ENCODE measurements at regions not wholly inside any gene's neighbourhood (a gene's known extent, or its start where the extent isn't known, plus 50 kb on each side); places are given as distances from the start of the nearest gene placed in this dataset.

DNA sequence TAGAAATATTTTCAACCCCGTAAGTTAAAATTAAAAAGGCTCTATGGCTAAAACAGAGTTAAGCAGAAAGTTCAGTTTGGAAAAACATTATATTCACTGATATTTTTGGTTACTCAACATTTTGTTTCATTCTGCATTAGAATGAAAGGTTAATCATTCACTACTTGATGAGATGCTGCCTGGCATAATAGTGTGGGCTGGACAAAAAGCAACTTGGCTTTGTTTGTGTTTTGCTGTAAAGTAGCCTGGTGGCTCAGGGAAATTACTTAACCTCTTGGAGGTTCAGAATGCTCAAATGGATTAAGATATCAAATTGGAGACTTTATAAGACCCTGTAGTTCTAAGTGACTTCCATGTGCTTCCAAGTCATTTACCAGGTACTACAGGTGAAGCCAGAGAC, 367.4 kb upstream of the TRPC7 start:
- Histone ChIP-seq H3F3A (replicated peaks; ENCODE audit: insufficient read depth) (peaks cover 5% of the 10 kb centered on the region), H3K79me2 (ENCODE audit: insufficient read depth) (no peaks in the 10 kb centered on the region), H3K9ac (no peak overlapping the region), H3K4me1 (ENCODE audit: control insufficient read depth in 1 of 2, insufficient read depth in 2 of 2, low read depth in 1 of 2, low read length in 1 of 2) (peaks cover 0 to 10% of the 10 kb centered on the region in 2 experiments; a peak in 2 of 4 replicates), H3K4me2 (no peak overlapping the region), H3K36me3 (replicated peaks in 1 of 2; ENCODE audit: control insufficient read depth in 1 of 2, insufficient read depth in 2 of 2, low read length in 1 of 2) (no peaks in the 10 kb centered on the region), H3K9me3 (no peaks in the 10 kb centered on the region), H3K27me3 (ENCODE audit: insufficient read depth) (no peaks in the 10 kb centered on the region), H3K27ac (ENCODE audit: low read depth in 2 of 2, low read length in 1 of 2) (no peak overlapping the region), H3K4me3 (ENCODE audit: low read depth in 2 of 2, low read length in 1 of 2) (no peak overlapping the region), H3K9me2 (no peaks in the 10 kb centered on the region), H4K20me1 (ENCODE audit: insufficient read depth) (no peaks in the 10 kb centered on the region), H2AFZ (ENCODE audit: low read depth) (no peak overlapping the region)
- DNase-seq: no peak
- TF ChIP-seq MXI1 (IDR thresholded peaks at IDR 0.05; ENCODE audit: low read depth, low read length): no peak
- no peak for TF ChIP-seq MEF2A (IDR thresholded peaks at IDR 0.05; ENCODE audit: borderline replicate concordance, low read depth)
- no peak for TF ChIP-seq FOXJ3 (CRISPR knock-in tag; IDR thresholded peaks at IDR 0.05)
- no peak for TF ChIP-seq ELF1 (IDR thresholded peaks at IDR 0.05)
- no peak for TF ChIP-seq RCOR1 (IDR thresholded peaks at IDR 0.05; ENCODE audit: low read length)
- TF ChIP-seq, protein P1, sequence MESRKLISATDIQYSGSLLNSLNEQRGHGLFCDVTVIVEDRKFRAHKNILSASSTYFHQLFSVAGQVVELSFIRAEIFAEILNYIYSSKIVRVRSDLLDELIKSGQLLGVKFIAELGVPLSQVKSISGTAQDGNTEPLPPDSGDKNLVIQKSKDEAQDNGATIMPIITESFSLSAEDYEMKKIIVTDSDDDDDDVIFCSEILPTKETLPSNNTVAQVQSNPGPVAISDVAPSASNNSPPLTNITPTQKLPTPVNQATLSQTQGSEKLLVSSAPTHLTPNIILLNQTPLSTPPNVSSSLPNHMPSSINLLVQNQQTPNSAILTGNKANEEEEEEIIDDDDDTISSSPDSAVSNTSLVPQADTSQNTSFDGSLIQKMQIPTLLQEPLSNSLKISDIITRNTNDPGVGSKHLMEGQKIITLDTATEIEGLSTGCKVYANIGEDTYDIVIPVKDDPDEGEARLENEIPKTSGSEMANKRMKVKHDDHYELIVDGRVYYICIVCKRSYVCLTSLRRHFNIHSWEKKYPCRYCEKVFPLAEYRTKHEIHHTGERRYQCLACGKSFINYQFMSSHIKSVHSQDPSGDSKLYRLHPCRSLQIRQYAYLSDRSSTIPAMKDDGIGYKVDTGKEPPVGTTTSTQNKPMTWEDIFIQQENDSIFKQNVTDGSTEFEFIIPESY (IDR thresholded peaks at IDR 0.05; ENCODE audit: borderline replicate concordance, low read depth): no peak
- TF ChIP-seq, protein P2, sequence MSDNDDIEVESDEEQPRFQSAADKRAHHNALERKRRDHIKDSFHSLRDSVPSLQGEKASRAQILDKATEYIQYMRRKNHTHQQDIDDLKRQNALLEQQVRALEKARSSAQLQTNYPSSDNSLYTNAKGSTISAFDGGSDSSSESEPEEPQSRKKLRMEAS (IDR thresholded peaks at IDR 0.05; ENCODE audit: low read depth): no peak
- TF ChIP-seq SIN3A (IDR thresholded peaks at IDR 0.05; ENCODE audit: borderline replicate concordance, low read depth, low read length): no peak
- TF ChIP-seq CHD2 (IDR thresholded peaks at IDR 0.05; ENCODE audit: low read length, partially characterized antibody): no peak
- ChIA-PET POLR2A (no interaction called here), CTCF (no interaction called here)
- 74% methylated on average over 1 of the region's 1 CpG for WGBS (ENCODE audit: low lambda C conversion rate)

DNA sequence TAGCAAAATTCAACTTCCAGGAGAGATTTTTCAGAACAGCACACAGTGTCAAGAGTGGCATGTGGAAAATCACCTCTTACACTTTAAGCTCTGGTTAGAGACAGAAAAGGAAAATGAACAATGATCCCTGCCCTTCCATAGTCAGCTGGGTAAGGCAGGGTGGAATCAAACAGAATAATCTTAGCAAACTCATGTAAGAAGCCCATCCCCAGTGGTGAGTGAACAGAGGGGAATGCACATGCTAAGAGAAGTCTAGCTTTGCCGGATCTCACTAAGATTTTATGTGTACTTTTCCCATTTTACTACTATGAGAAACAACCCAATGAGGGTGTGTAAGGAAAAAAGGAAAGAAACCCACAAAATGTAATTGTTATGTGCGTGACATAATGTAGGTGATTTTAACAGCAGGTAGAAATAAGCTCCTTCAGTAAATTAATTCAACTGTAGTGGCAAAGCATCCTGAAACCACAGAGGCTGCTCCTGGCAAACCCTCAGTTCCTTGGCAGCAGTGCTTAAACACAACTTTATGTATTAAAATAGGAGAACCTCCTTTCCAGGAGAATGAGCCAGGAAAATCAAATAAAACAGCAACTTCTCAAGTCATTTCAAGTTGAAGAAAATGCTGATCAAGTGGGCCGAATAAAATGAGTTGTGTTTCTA, 366.0 kb upstream of the TRPC7 start:
- H3K9me3 ChIP-seq: no peaks in the 10 kb centered on the region
- ChIA-PET POLR2A (no interaction called here), CTCF (interaction anchor here (1.1 to 1.5 kb wide), 2 partner anchors 38 to 367 kb away, joined by 4 read pairs; no protein-coding TSS in a partner anchor)
- H3F3A ChIP-seq (replicated peaks; ENCODE audit: insufficient read depth): peaks cover 5% of the 10 kb centered on the region
- 0 out of 4 replicates have a peak overlapping the region, but pooled peaks of 1 of the 2 experiments have one; percentile 2 for H3K27ac ChIP-seq (ENCODE audit: low read depth in 2 of 2, low read length in 1 of 2)
- H3K4me1 ChIP-seq (ENCODE audit: control insufficient read depth in 1 of 2, insufficient read depth in 2 of 2, low read depth in 1 of 2, low read length in 1 of 2): peaks cover 0 to 10% of the 10 kb centered on the region in 2 experiments; a peak in 2 of 4 replicates
- no peaks in the 10 kb centered on the region for H3K9me2 ChIP-seq
- TF ChIP-seq, protein P3, sequence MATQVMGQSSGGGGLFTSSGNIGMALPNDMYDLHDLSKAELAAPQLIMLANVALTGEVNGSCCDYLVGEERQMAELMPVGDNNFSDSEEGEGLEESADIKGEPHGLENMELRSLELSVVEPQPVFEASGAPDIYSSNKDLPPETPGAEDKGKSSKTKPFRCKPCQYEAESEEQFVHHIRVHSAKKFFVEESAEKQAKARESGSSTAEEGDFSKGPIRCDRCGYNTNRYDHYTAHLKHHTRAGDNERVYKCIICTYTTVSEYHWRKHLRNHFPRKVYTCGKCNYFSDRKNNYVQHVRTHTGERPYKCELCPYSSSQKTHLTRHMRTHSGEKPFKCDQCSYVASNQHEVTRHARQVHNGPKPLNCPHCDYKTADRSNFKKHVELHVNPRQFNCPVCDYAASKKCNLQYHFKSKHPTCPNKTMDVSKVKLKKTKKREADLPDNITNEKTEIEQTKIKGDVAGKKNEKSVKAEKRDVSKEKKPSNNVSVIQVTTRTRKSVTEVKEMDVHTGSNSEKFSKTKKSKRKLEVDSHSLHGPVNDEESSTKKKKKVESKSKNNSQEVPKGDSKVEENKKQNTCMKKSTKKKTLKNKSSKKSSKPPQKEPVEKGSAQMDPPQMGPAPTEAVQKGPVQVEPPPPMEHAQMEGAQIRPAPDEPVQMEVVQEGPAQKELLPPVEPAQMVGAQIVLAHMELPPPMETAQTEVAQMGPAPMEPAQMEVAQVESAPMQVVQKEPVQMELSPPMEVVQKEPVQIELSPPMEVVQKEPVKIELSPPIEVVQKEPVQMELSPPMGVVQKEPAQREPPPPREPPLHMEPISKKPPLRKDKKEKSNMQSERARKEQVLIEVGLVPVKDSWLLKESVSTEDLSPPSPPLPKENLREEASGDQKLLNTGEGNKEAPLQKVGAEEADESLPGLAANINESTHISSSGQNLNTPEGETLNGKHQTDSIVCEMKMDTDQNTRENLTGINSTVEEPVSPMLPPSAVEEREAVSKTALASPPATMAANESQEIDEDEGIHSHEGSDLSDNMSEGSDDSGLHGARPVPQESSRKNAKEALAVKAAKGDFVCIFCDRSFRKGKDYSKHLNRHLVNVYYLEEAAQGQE (IDR thresholded peaks at IDR 0.05; ENCODE audit: low read depth, low read length): no peak
- TF ChIP-seq MEF2A (IDR thresholded peaks at IDR 0.05; ENCODE audit: borderline replicate concordance, low read depth) (no peak), TAF1 (IDR thresholded peaks at IDR 0.05; ENCODE audit: borderline replicate concordance, low read depth, low read length) (no peak), MXI1 (IDR thresholded peaks at IDR 0.05; ENCODE audit: low read depth, low read length) (no peak), CHD2 (IDR thresholded peaks at IDR 0.05; ENCODE audit: low read length, partially characterized antibody) (no peak), RCOR1 (IDR thresholded peaks at IDR 0.05; ENCODE audit: low read length) (no peak)
- TF ChIP-seq, protein P4, sequence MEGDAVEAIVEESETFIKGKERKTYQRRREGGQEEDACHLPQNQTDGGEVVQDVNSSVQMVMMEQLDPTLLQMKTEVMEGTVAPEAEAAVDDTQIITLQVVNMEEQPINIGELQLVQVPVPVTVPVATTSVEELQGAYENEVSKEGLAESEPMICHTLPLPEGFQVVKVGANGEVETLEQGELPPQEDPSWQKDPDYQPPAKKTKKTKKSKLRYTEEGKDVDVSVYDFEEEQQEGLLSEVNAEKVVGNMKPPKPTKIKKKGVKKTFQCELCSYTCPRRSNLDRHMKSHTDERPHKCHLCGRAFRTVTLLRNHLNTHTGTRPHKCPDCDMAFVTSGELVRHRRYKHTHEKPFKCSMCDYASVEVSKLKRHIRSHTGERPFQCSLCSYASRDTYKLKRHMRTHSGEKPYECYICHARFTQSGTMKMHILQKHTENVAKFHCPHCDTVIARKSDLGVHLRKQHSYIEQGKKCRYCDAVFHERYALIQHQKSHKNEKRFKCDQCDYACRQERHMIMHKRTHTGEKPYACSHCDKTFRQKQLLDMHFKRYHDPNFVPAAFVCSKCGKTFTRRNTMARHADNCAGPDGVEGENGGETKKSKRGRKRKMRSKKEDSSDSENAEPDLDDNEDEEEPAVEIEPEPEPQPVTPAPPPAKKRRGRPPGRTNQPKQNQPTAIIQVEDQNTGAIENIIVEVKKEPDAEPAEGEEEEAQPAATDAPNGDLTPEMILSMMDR (IDR thresholded peaks at IDR 0.05): no peak
- TF ChIP-seq, protein P1 (IDR thresholded peaks at IDR 0.05; ENCODE audit: borderline replicate concordance, low read depth): no peak
- TF ChIP-seq, protein P2 (IDR thresholded peaks at IDR 0.05; ENCODE audit: low read depth): no peak
- H2AFZ ChIP-seq (ENCODE audit: low read depth): no peak overlapping the region
- no peaks in the 10 kb centered on the region for H3K79me2 ChIP-seq (ENCODE audit: insufficient read depth)
- H3K4me3 ChIP-seq (ENCODE audit: low read depth in 2 of 2, low read length in 1 of 2): no peak overlapping the region
- no peak overlapping the region for H3K4me2 ChIP-seq
- 51% methylated on average over 3 of the region's 3 CpGs for WGBS (ENCODE audit: low lambda C conversion rate)
- no peak overlapping the region for H3K9ac ChIP-seq
- H3K27me3 ChIP-seq (ENCODE audit: insufficient read depth): no peaks in the 10 kb centered on the region
- no peaks in the 10 kb centered on the region for H4K20me1 ChIP-seq (ENCODE audit: insufficient read depth)
- H3K36me3 ChIP-seq (replicated peaks in 1 of 2; ENCODE audit: control insufficient read depth in 1 of 2, insufficient read depth in 2 of 2, low read length in 1 of 2): no peaks in the 10 kb centered on the region
- DNase-seq: no peak

All from SK-N-SH (cell line).